Trophoblast cell (in vitro differentiated cells and primary cell): ENCODE measurements at regions not wholly inside any gene's neighbourhood (a gene's known extent, or its start where the extent isn't known, plus 50 kb on each side); places are given as distances from the start of the nearest gene placed in this dataset.

Experiments
- DNase-seq, 2 donors: peaks; one replicate each; pipeline ENCODE4 v3.0.0-alpha.2; 2016
- H2AFZ ChIP-seq: 2 replicates; pipeline ENCODE4 v1.6.1; 2013; ENCODE audit warnings: low read length, moderate library complexity, mild to moderate bottlenecking; ENCODE audit not compliant: insufficient read depth, poor library complexity
- H2AK5ac ChIP-seq: 2 replicates; pipeline ENCODE4 v1.6.1; 2013; ENCODE audit warnings: mild to moderate bottlenecking, low read length
- H2BK120ac ChIP-seq: 2 replicates; pipeline ENCODE4 v1.6.1; 2013; ENCODE audit warnings: low read length, mild to moderate bottlenecking, moderate library complexity; ENCODE audit not compliant: insufficient read depth, poor library complexity
- H2BK12ac ChIP-seq: 2 replicates; pipeline ENCODE4 v1.6.1; 2013; ENCODE audit warnings: mild to moderate bottlenecking, low read length, moderate library complexity
- H2BK5ac ChIP-seq: 2 replicates; pipeline ENCODE4 v1.6.1; 2013; ENCODE audit warnings: low read length, low read depth, moderate library complexity, mild to moderate bottlenecking; ENCODE audit not compliant: poor library complexity
- H3K14ac ChIP-seq: 2 replicates; pipeline ENCODE4 v1.6.1; 2013; ENCODE audit warnings: mild to moderate bottlenecking, low read length
- H3K18ac ChIP-seq: 2 replicates; pipeline ENCODE4 v1.6.1; 2013; ENCODE audit warnings: mild to moderate bottlenecking, low read length
- H3K23ac ChIP-seq: 2 replicates; pipeline ENCODE4 v1.6.1; 2013; ENCODE audit warnings: low read length
- H3K27ac ChIP-seq: 2 replicates; pipeline ENCODE4 v1.5.1; 2013; ENCODE audit warnings: low read depth, mild to moderate bottlenecking, inconsistent platforms, low read length, moderate library complexity
- H3K27me3 ChIP-seq: 2 replicates; pipeline ENCODE4 v1.6.1; 2013; ENCODE audit warnings: inconsistent platforms, mild to moderate bottlenecking, low read length, moderate library complexity; ENCODE audit not compliant: insufficient read depth
- H3K36me3 ChIP-seq, 2 experiments: 1 replicate in 1 of 2; 2 replicates in 1 of 2; pipeline ENCODE4 v1.6.1; 2013; ENCODE audit warnings: low read length in 2 of 2, mild to moderate bottlenecking in 2 of 2, moderate library complexity in 1 of 2; ENCODE audit not compliant: insufficient read depth in 2 of 2, control insufficient read depth in 1 of 2
- H3K4ac ChIP-seq: 2 replicates; pipeline ENCODE4 v1.6.1; 2013; ENCODE audit warnings: low read depth, mild to moderate bottlenecking, low read length, moderate library complexity
- H3K4me1 ChIP-seq, 2 experiments: 1 replicate in 1 of 2; 2 replicates in 1 of 2; pipeline ENCODE4 v1.6.1; 2013; ENCODE audit warnings: low read length in 2 of 2, mild to moderate bottlenecking in 2 of 2, moderate library complexity in 1 of 2; ENCODE audit not compliant: insufficient read depth in 2 of 2, control insufficient read depth in 1 of 2
- H3K4me2 ChIP-seq: 2 replicates; pipeline ENCODE4 v1.6.1; 2013; ENCODE audit warnings: inconsistent platforms, mild to moderate bottlenecking, low read length, moderate library complexity
- H3K4me3 ChIP-seq: 2 replicates; pipeline ENCODE4 v1.5.1; 2013; ENCODE audit warnings: mild to moderate bottlenecking, low read depth, low read length, inconsistent platforms
- H3K79me1 ChIP-seq: one replicate; pipeline ENCODE4 v1.6.1; 2013; ENCODE audit warnings: low read length
- H3K79me2 ChIP-seq: 2 replicates; pipeline ENCODE4 v1.6.1; 2013; ENCODE audit warnings: low read length, mild to moderate bottlenecking; ENCODE audit not compliant: control insufficient read depth, insufficient read depth, poor library complexity
- H3K9ac ChIP-seq: 2 replicates; pipeline ENCODE4 v1.6.1; 2013; ENCODE audit warnings: mild to moderate bottlenecking, low read length
- H3K9me3 ChIP-seq: 2 replicates; pipeline ENCODE4 v1.6.1; 2013; ENCODE audit warnings: low read depth, mild to moderate bottlenecking, control low read depth, inconsistent platforms, low read length; ENCODE audit not compliant: insufficient read depth
- H4K12ac ChIP-seq: 2 replicates; pipeline ENCODE4 v1.6.1; 2013; ENCODE audit warnings: low read depth, mild to moderate bottlenecking, low read length, moderate library complexity
- H4K8ac ChIP-seq: 2 replicates; pipeline ENCODE4 v1.6.1; 2013; ENCODE audit warnings: low read depth, mild to moderate bottlenecking, low read length, moderate library complexity
- H4K91ac ChIP-seq: one replicate; pipeline ENCODE4 v1.6.1; 2013; ENCODE audit warnings: low read depth, mild to moderate bottlenecking, low read length, moderate library complexity
- WGBS: extraction: QIAGEN DNeasy Blood & Tissue Kit; methylation state at CpG from one replicate; pipeline ENCODE4 v1.1.7; 2013; ENCODE audit warnings: missing lambda C conversion rate; ENCODE audit not compliant: insufficient read length, insufficient coverage; ENCODE audit errors: extremely low coverage; 5-methylcytosine and 5-hydroxymethylcytosine counted together

- Histone ChIP-seq H3K4me2 (no peak overlapping the region), H3K4me1 (no peaks in the 10 kb centered on the region), H3K79me2 (no peaks in the 10 kb centered on the region), H3K79me1 (no peaks in the 10 kb centered on the region), H3K9ac (no peak overlapping the region), H2BK12ac (no peak overlapping the region), H2AFZ (no peak overlapping the region), H3K27me3 (no peaks in the 10 kb centered on the region), H4K91ac (no peak overlapping the region), H2BK120ac (no peak overlapping the region), H3K4me3 (no peak overlapping the region), H3K14ac (no peak overlapping the region), H4K8ac (no peak overlapping the region), H3K9me3 (no peaks in the 10 kb centered on the region), H3K4ac (no peak overlapping the region), H2BK5ac (no peak overlapping the region), H4K12ac (no peak overlapping the region), H3K36me3 (no peaks in the 10 kb centered on the region), H2AK5ac (no peak overlapping the region), H3K27ac (no peak overlapping the region), H3K23ac (no peak overlapping the region), H3K18ac (no peak overlapping the region)
- DNase-seq = no peak
- WGBS = no CpG with 5 or more reads among the region's 2 CpGs
These were observed 161.0 kb downstream of the RSL24D1 start for GRCh38 chr15:55035749-55036148.

GRCh38 chr15:55033574-55033973 is 163.2 kb downstream of the RSL24D1 start:
- no peak overlapping the region for H4K12ac ChIP-seq

GRCh38 chr15:55031727-55032126 is 165.0 kb downstream of the RSL24D1 start:
- Histone ChIP-seq H4K91ac (no peak overlapping the region), H3K9me3 (no peaks in the 10 kb centered on the region), H3K27ac (no peak overlapping the region), H3K4me3 (no peak overlapping the region), H2AFZ (no peak overlapping the region), H2AK5ac (no peak overlapping the region), H2BK5ac (no peak overlapping the region), H3K4me2 (no peak overlapping the region), H3K79me1 (no peaks in the 10 kb centered on the region), H3K23ac (no peak overlapping the region), H2BK12ac (no peak overlapping the region), H3K9ac (no peak overlapping the region), H3K79me2 (no peaks in the 10 kb centered on the region), H4K8ac (no peak overlapping the region), H2BK120ac (no peak overlapping the region), H3K27me3 (no peaks in the 10 kb centered on the region), H4K12ac (no peak overlapping the region), H3K18ac (no peak overlapping the region), H3K14ac (no peak overlapping the region), H3K4me1 (no peaks in the 10 kb centered on the region), H3K36me3 (no peaks in the 10 kb centered on the region), H3K4ac (no peak overlapping the region)
- no CpG with 5 or more reads among the region's 5 CpGs for WGBS
- DNase-seq = no peak

More at GRCh38 chr15:55033574-55033973, 163.2 kb downstream of the RSL24D1 start:
- Histone ChIP-seq H3K9ac (no peak overlapping the region), H3K27ac (no peak overlapping the region), H2BK120ac (no peak overlapping the region), H2BK12ac (no peak overlapping the region), H3K23ac (no peak overlapping the region), H3K14ac (no peak overlapping the region), H3K4ac (no peak overlapping the region), H3K36me3 (no peaks in the 10 kb centered on the region), H2AFZ (no peak overlapping the region), H4K8ac (no peak overlapping the region), H3K9me3 (no peaks in the 10 kb centered on the region), H3K4me3 (no peak overlapping the region), H3K18ac (no peak overlapping the region), H2BK5ac (no peak overlapping the region), H4K91ac (no peak overlapping the region), H2AK5ac (no peak overlapping the region), H3K79me2 (no peaks in the 10 kb centered on the region), H3K4me1 (no peaks in the 10 kb centered on the region), H3K27me3 (no peaks in the 10 kb centered on the region), H3K4me2 (no peak overlapping the region), H3K79me1 (no peaks in the 10 kb centered on the region)
- no CpG with 5 or more reads among the region's 2 CpGs for WGBS
- DNase-seq = no peak

GRCh38 chr15:55026381-55026780 is 170.4 kb downstream of the RSL24D1 start:
- no peak for DNase-seq
- Histone ChIP-seq H2AK5ac (no peak overlapping the region), H3K36me3 (no peaks in the 10 kb centered on the region), H3K79me2 (no peaks in the 10 kb centered on the region), H3K27me3 (no peaks in the 10 kb centered on the region), H3K4ac (no peak overlapping the region), H2BK12ac (no peak overlapping the region), H2BK120ac (no peak overlapping the region), H3K18ac (no peak overlapping the region), H3K4me2 (no peak overlapping the region), H2AFZ (no peak overlapping the region), H3K27ac (no peak overlapping the region), H3K79me1 (no peaks in the 10 kb centered on the region), H2BK5ac (no peak overlapping the region), H4K8ac (no peak overlapping the region), H3K4me3 (no peak overlapping the region), H4K12ac (no peak overlapping the region), H3K23ac (no peak overlapping the region), H3K9ac (no peak overlapping the region), H3K4me1 (no peaks in the 10 kb centered on the region), H3K9me3 (no peaks in the 10 kb centered on the region), H4K91ac (no peak overlapping the region), H3K14ac (no peak overlapping the region)
- WGBS = no CpG with 5 or more reads among the region's 1 CpG
